ENCODE measurements at regions not wholly inside any gene's neighbourhood (a gene's known extent, or its start where the extent isn't known, plus 50 kb on each side); places are given as distances from the start of the nearest gene placed in this dataset.

DNA sequence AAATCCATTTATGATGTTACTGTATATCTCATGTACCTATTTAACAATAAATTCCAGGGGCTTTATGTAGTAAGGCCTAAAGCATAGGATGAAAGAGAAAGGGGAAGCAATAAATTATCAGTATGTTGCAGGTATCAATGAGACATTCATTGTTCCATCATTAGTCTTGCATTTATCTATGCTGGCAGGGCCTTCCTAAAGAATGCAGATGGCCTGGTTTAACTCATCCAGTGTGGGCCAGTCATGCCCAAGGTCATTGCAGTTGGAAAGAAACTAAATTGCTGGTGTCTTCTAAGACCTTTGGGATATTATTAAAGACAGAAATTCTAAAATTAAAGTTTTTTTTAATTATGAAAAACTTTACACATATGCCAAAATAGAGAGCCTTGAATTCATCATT is 98.3 kb downstream of the AVPR1A start:
- TF ChIP-seq, protein P1, sequence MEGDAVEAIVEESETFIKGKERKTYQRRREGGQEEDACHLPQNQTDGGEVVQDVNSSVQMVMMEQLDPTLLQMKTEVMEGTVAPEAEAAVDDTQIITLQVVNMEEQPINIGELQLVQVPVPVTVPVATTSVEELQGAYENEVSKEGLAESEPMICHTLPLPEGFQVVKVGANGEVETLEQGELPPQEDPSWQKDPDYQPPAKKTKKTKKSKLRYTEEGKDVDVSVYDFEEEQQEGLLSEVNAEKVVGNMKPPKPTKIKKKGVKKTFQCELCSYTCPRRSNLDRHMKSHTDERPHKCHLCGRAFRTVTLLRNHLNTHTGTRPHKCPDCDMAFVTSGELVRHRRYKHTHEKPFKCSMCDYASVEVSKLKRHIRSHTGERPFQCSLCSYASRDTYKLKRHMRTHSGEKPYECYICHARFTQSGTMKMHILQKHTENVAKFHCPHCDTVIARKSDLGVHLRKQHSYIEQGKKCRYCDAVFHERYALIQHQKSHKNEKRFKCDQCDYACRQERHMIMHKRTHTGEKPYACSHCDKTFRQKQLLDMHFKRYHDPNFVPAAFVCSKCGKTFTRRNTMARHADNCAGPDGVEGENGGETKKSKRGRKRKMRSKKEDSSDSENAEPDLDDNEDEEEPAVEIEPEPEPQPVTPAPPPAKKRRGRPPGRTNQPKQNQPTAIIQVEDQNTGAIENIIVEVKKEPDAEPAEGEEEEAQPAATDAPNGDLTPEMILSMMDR (conservative IDR thresholded peaks at IDR 0.05): no peak
- no peak for TF ChIP-seq ZFX (IDR thresholded peaks at IDR 0.05)
